ENCODE measurements at regions not wholly inside any gene's neighbourhood (a gene's known extent, or its start where the extent isn't known, plus 50 kb on each side); places are given as distances from the start of the nearest gene placed in this dataset.

GRCh38 chr3:99009851-99010250 lies 108.4 kb upstream of the DCBLD2 start:
- TF ChIP-seq CTCF (IDR thresholded peaks at IDR 0.05): no peak
- TF ChIP-seq POLR2A (IDR thresholded peaks at IDR 0.05): no peak
